Parathyroid adenoma (tissue), 2 donors: ENCODE measurements at regions not wholly inside any gene's neighbourhood (a gene's known extent, or its start where the extent isn't known, plus 50 kb on each side); places are given as distances from the start of the nearest gene placed in this dataset.

Source experiments
- H2AFZ ChIP-seq: fragments of 300-600 bp; sonication (generic); one replicate; pipeline ENCODE4 v1.7.0; 2017; ENCODE audit warnings: antibody characterized with exemption, mild to moderate bottlenecking
- H3K27ac ChIP-seq: fragments of 300-600 bp; sonication (generic); one replicate; pipeline ENCODE4 v1.7.0; 2017
- H3K27me3 ChIP-seq: fragments of 300-600 bp; sonication (generic); one replicate; pipeline ENCODE4 v1.7.0; 2017; ENCODE audit warnings: low read length; ENCODE audit not compliant: control insufficient read depth, insufficient read depth
- H3K36me3 ChIP-seq: fragments of 300-600 bp; sonication (generic); one replicate; pipeline ENCODE4 v1.7.0; 2017; ENCODE audit warnings: low read length; ENCODE audit not compliant: control insufficient read depth, insufficient read depth
- H3K4me1 ChIP-seq: fragments of 300-600 bp; sonication (generic); one replicate; pipeline ENCODE4 v1.7.0; 2017; ENCODE audit warnings: control low read depth
- H3K4me2 ChIP-seq: fragments of 300-600 bp; sonication (generic); one replicate; pipeline ENCODE4 v1.7.0; 2017; ENCODE audit warnings: low read length
- H3K4me3 ChIP-seq: fragments of 300-600 bp; sonication (generic); one replicate; pipeline ENCODE4 v1.7.0; 2017; ENCODE audit warnings: low read depth, low read length
- H3K79me2 ChIP-seq: fragments of 300-600 bp; sonication (generic); one replicate; pipeline ENCODE4 v1.7.0; 2017; ENCODE audit warnings: control low read depth
- H3K9ac ChIP-seq: fragments of 300-600 bp; sonication (generic); one replicate; pipeline ENCODE4 v1.7.0; 2017; ENCODE audit warnings: mild to moderate bottlenecking
- H3K9me3 ChIP-seq: fragments of 300-600 bp; sonication (generic); one replicate; pipeline ENCODE4 v1.7.0; 2017; ENCODE audit warnings: low read length; ENCODE audit not compliant: control insufficient read depth
- CTCF ChIP-seq: fragments of 300-600 bp; sonication (generic); IDR thresholded peaks from one replicate; pipeline ENCODE4 v1.7.0; 2017; ENCODE audit warnings: antibody characterized with exemption, mild to moderate bottlenecking
- donor health status: primary hyperparathyroidism.

DNA sequence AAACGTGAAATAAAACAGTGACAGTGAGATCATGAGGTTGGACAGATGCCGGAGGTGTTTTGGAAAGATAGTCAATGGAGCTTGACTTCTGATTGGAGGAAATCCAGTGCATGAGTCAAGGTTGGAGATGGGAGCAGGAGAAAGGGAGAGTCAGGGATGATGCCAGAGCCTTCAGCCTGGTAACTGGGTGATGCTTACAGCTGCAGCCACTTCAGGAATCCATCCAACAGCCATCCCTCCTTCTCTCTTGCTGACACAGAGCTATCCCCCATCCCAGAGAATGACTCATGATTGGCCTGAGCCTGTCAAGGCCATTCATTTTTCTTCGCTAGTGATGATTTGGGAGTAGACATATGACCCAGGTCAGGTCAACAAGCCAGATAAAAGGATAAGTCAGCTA lies 112.8 kb downstream of the SAMD5 start:
- no peak overlapping the region for H3K4me2 ChIP-seq
- no peaks in the 10 kb centered on the region for H3K27me3 ChIP-seq
- no peaks in the 10 kb centered on the region for H3K79me2 ChIP-seq
- peak overlapping the region; percentile 53 for H3K27ac ChIP-seq
- no peaks in the 10 kb centered on the region for H3K9me3 ChIP-seq
- H3K9ac ChIP-seq: no peak overlapping the region
- H3K4me3 ChIP-seq: no peak overlapping the region
- peak overlapping the region; percentile 0 for H2AFZ ChIP-seq
- TF ChIP-seq CTCF: no peak
- H3K4me1 ChIP-seq: peaks cover 11% of the 10 kb centered on the region
- H3K36me3 ChIP-seq: no peaks in the 10 kb centered on the region

GRCh38 chr6:147621961-147622360 lies 113.5 kb downstream of the SAMD5 start:
- no peaks in the 10 kb centered on the region for H3K27me3 ChIP-seq
- no peaks in the 10 kb centered on the region for H3K36me3 ChIP-seq
- H3K79me2 ChIP-seq: no peaks in the 10 kb centered on the region
- no peak overlapping the region for H3K4me2 ChIP-seq
- peak overlapping the region; percentile 0 for H2AFZ ChIP-seq
- peak overlapping the region; percentile 53 for H3K27ac ChIP-seq
- no peak overlapping the region for H3K9ac ChIP-seq
- no peak for TF ChIP-seq CTCF
- peaks cover 11% of the 10 kb centered on the region for H3K4me1 ChIP-seq
- no peaks in the 10 kb centered on the region for H3K9me3 ChIP-seq
- H3K4me3 ChIP-seq: no peak overlapping the region

DNA sequence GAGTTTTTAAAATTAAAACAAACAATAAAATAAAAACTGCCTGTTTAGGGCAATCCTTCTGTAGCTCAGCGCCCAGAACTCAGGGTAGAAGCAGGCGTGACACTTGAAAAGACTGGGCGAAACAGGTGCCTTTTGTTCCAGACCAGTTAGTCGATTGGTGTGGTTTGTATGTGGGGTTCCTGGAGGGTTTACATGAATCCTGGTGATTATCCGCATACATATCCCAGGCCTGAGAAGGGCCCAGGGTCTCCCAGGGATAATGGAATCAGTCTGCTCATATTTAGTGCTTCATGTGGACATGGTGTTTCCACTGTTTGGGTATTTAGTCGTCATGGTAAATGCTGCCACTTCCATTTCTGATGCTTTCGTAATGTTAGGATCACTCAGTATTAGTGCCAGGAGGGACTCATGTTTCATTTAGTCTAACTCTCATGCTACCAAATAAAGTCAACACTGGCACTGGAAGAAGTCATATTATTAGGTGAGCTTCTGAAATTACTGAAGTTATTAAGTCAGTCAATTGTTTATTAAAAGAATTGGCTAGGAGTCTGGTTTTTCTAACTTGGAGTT lies 116.5 kb downstream of the SAMD5 start:
- Histone ChIP-seq H3K4me3 (no peak overlapping the region), H3K9me3 (no peaks in the 10 kb centered on the region), H3K27ac (no peak overlapping the region), H2AFZ (no peak overlapping the region), H3K79me2 (no peaks in the 10 kb centered on the region), H3K4me2 (no peak overlapping the region), H3K4me1 (peaks cover 11% of the 10 kb centered on the region), H3K36me3 (no peaks in the 10 kb centered on the region), H3K27me3 (no peaks in the 10 kb centered on the region), H3K9ac (no peak overlapping the region)
- no peak for TF ChIP-seq CTCF

DNA sequence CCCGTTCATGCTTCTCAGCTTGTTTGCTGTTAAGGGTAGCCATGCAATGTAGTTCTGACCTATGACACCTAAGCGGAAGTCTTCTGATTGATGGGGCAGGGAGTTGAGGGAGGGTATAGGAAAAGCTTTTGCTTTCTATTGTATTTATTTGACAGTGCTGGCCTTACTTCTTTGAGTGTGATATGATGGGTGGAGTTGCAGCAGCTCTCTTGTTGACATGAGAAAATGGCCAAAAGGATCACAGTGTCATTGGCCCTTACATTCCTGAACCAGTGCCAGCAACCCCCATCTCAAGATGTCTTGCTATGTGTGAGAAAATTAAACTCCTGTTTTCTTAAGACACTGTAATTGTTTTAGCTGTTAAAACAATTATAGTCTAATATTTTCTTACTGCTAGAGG lies 117.5 kb downstream of the SAMD5 start:
- H3K27ac ChIP-seq: no peak overlapping the region
- TF ChIP-seq CTCF: no peak
- no peaks in the 10 kb centered on the region for H3K79me2 ChIP-seq
- no peaks in the 10 kb centered on the region for H3K9me3 ChIP-seq
- no peaks in the 10 kb centered on the region for H3K27me3 ChIP-seq
- peaks cover 6% of the 10 kb centered on the region for H3K4me1 ChIP-seq
- no peak overlapping the region for H3K4me2 ChIP-seq
- no peaks in the 10 kb centered on the region for H3K36me3 ChIP-seq
- no peak overlapping the region for H2AFZ ChIP-seq
- no peak overlapping the region for H3K9ac ChIP-seq
- H3K4me3 ChIP-seq: no peak overlapping the region

DNA sequence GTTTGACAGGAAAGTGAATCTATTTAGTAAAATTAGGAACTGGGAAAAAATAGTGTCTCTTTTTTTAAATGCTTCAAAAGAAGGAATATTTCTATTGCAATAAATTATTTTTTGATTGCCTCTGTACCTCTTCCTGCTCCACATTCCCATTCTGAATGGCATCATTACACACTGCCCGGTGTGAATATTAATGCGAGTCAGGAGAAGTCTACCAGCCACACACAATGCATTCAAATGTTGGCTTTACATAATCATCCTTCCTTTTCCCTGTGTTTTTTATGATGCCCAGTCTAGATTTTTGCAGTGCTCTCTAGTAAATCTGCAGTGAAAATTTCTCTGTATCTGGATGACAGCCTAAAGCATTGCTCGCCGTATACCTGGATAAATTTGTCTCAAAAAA lies 118.9 kb downstream of the SAMD5 start:
- Histone ChIP-seq H3K9me3 (no peaks in the 10 kb centered on the region), H3K36me3 (no peaks in the 10 kb centered on the region), H3K4me1 (no peaks in the 10 kb centered on the region), H2AFZ (no peak overlapping the region), H3K79me2 (no peaks in the 10 kb centered on the region), H3K27me3 (no peaks in the 10 kb centered on the region), H3K27ac (no peak overlapping the region), H3K9ac (no peak overlapping the region), H3K4me2 (no peak overlapping the region), H3K4me3 (no peak overlapping the region)
- no peak for TF ChIP-seq CTCF
